Fibroblast of villous mesenchyme (primary cell): ENCODE measurements at regions not wholly inside any gene's neighbourhood (a gene's known extent, or its start where the extent isn't known, plus 50 kb on each side); places are given as distances from the start of the nearest gene placed in this dataset.

Source experiments
- DNase-seq: peaks from one replicate; pipeline ENCODE4 v3.0.0-alpha.2; 2010; ENCODE audit warnings: low read depth
- H3K4me3 ChIP-seq: 2 replicates; pipeline ENCODE4 v1.5.1; 2011; ENCODE audit warnings: low read depth, mild to moderate bottlenecking, low read length
- CTCF ChIP-seq: IDR thresholded peaks from 2 replicates; pipeline ENCODE4 v1.5.1; 2012; ENCODE audit warnings: low read depth, mild to moderate bottlenecking, low read length; ENCODE audit not compliant: insufficient read depth

GRCh38 chr6:140844167-140844566, 1288.6 kb upstream of the GJE1 start:
- no peak for TF ChIP-seq CTCF
- no peak for DNase-seq

GRCh38 chr6:140833408-140833807, 1299.3 kb upstream of the GJE1 start:
- no peak for DNase-seq
- TF ChIP-seq CTCF, result no peak
- no peak overlapping the region for H3K4me3 ChIP-seq

More at GRCh38 chr6:140844167-140844566, 1288.6 kb upstream of the GJE1 start:
- no peak overlapping the region for H3K4me3 ChIP-seq

- H3K4me3 ChIP-seq, result no peak overlapping the region
- no peak for TF ChIP-seq CTCF
- no peak for DNase-seq
These were observed 1302.1 kb upstream of the GJE1 start for GRCh38 chr6:140830666-140831065.

- no peak for DNase-seq
- TF ChIP-seq CTCF, result no peak
- no peak overlapping the region for H3K4me3 ChIP-seq
These were observed 1303.9 kb upstream of the GJE1 start for GRCh38 chr6:140828856-140829255.

GRCh38 chr6:140827593-140827992, 1305.1 kb upstream of the GJE1 start:
- no peak overlapping the region for H3K4me3 ChIP-seq
- TF ChIP-seq CTCF, result no peak
- DNase-seq, result no peak

GRCh38 chr6:140825731-140826130, 1307.0 kb upstream of the GJE1 start:
- H3K4me3 ChIP-seq, result no peak overlapping the region
- TF ChIP-seq CTCF, result no peak
- DNase-seq, result no peak

GRCh38 chr6:140824595-140824994, 1308.1 kb upstream of the GJE1 start:
- DNase-seq, result no peak
- H3K4me3 ChIP-seq, result no peak overlapping the region
- TF ChIP-seq CTCF, result no peak
